ENCODE measurements at regions not wholly inside any gene's neighbourhood (a gene's known extent, or its start where the extent isn't known, plus 50 kb on each side); places are given as distances from the start of the nearest gene placed in this dataset.
"Not testable (repeated sequence)": the region's sequence is repeated elsewhere in the genome, so short reads cannot be mapped to it uniquely, and the experiment has no call there.

- H3K27me3 Mint-ChIP-seq (ENCODE audit: low read depth) = no peaks in the 10 kb centered on the region
Measured at GRCh38 chr16:76837872-76838271, 353.1 kb upstream of the MON1B start.

GRCh38 chr16:76854234-76854633 is 336.8 kb upstream of the MON1B start:
- Mint-ChIP-seq H3K4me3 (no peak overlapping the region), H3K27me3 (ENCODE audit: low read depth) (no peaks in the 10 kb centered on the region), H3K9me3 (peaks cover 4 to 5% of the 10 kb centered on the region in 2 donors), H3K27ac (no peak overlapping the region), H3K4me1 (ENCODE audit: low read depth) (no peaks in the 10 kb centered on the region), H3K36me3 (ENCODE audit: insufficient read depth in 2 of 2) (peaks cover 0 to 1% of the 10 kb centered on the region in 2 donors)
- DNase-seq = no peak
- ATAC-seq (replicated peaks in 1 of 2) = no peak

More at GRCh38 chr16:76837872-76838271, 353.1 kb upstream of the MON1B start:
- H3K4me3 Mint-ChIP-seq = no peak overlapping the region
- DNase-seq (no peak), ATAC-seq (replicated peaks in 1 of 2) (no peak)
- H3K36me3 Mint-ChIP-seq (ENCODE audit: insufficient read depth in 2 of 2) = no peaks in the 10 kb centered on the region
- no peak overlapping the region for H3K27ac Mint-ChIP-seq
- peaks cover 6% of the 10 kb centered on the region in 2 donors for H3K9me3 Mint-ChIP-seq
- no peaks in the 10 kb centered on the region for H3K4me1 Mint-ChIP-seq (ENCODE audit: low read depth)

GRCh38 chr16:76856112-76856511 is 334.9 kb upstream of the MON1B start:
- H3K27ac Mint-ChIP-seq = no peak overlapping the region
- DNase-seq (no peak), ATAC-seq (replicated peaks in 1 of 2) (no peak)
- peaks cover 3 to 4% of the 10 kb centered on the region in 2 donors for H3K9me3 Mint-ChIP-seq
- no peak overlapping the region for H3K4me3 Mint-ChIP-seq
- H3K4me1 Mint-ChIP-seq (ENCODE audit: low read depth) = no peaks in the 10 kb centered on the region
- H3K36me3 Mint-ChIP-seq (ENCODE audit: insufficient read depth in 2 of 2) = no peaks in the 10 kb centered on the region
- no peaks in the 10 kb centered on the region for H3K27me3 Mint-ChIP-seq (ENCODE audit: low read depth)

GRCh38 chr16:76857402-76857801 is 333.6 kb upstream of the MON1B start:
- Mint-ChIP-seq H3K27ac (no peak overlapping the region), H3K4me3 (no peak overlapping the region)

GRCh38 chr16:76862901-76863300 is 328.1 kb upstream of the MON1B start:
- H3K27ac Mint-ChIP-seq = no peak overlapping the region
- H3K4me3 Mint-ChIP-seq = no peak overlapping the region
- no peaks in the 10 kb centered on the region for H3K4me1 Mint-ChIP-seq (ENCODE audit: low read depth)
- H3K36me3 Mint-ChIP-seq (ENCODE audit: insufficient read depth in 2 of 2) = no peaks in the 10 kb centered on the region
- no peaks in the 10 kb centered on the region for H3K27me3 Mint-ChIP-seq (ENCODE audit: low read depth)
- ATAC-seq (replicated peaks in 1 of 2) = no peak
- H3K9me3 Mint-ChIP-seq = peaks cover 5 to 6% of the 10 kb centered on the region in 2 donors
- DNase-seq = no peak

More at GRCh38 chr16:76857402-76857801, 333.6 kb upstream of the MON1B start:
- DNase-seq (no peak), ATAC-seq (replicated peaks in 1 of 2) (no peak)
- Mint-ChIP-seq H3K4me1 (ENCODE audit: low read depth) (no peaks in the 10 kb centered on the region), H3K27me3 (ENCODE audit: low read depth) (no peaks in the 10 kb centered on the region), H3K9me3 (peaks cover 3 to 6% of the 10 kb centered on the region in 2 donors), H3K36me3 (ENCODE audit: insufficient read depth in 2 of 2) (no peaks in the 10 kb centered on the region)

GRCh38 chr16:76866994-76867393 is 324.0 kb upstream of the MON1B start:
- Mint-ChIP-seq H3K4me1 (ENCODE audit: low read depth) (no peaks in the 10 kb centered on the region), H3K36me3 (ENCODE audit: insufficient read depth in 2 of 2) (no peaks in the 10 kb centered on the region), H3K9me3 (peaks cover 3 to 4% of the 10 kb centered on the region in 2 donors), H3K27ac (no peak overlapping the region), H3K27me3 (ENCODE audit: low read depth) (no peaks in the 10 kb centered on the region), H3K4me3 (no peak overlapping the region)
- no peak for DNase-seq
- no peak for ATAC-seq (replicated peaks in 1 of 2)

GRCh38 chr16:76875898-76876297 is 315.1 kb upstream of the MON1B start:
- H3K9me3 Mint-ChIP-seq = peaks cover 1 to 2% of the 10 kb centered on the region in 2 donors
- H3K27me3 Mint-ChIP-seq (ENCODE audit: low read depth) = no peaks in the 10 kb centered on the region
- no peaks in the 10 kb centered on the region for H3K36me3 Mint-ChIP-seq (ENCODE audit: insufficient read depth in 2 of 2)
- ATAC-seq (replicated peaks in 1 of 2) (no peak), DNase-seq (no peak)
- H3K4me1 Mint-ChIP-seq (ENCODE audit: low read depth) = no peaks in the 10 kb centered on the region
- H3K4me3 Mint-ChIP-seq = no peak overlapping the region
- no peak overlapping the region for H3K27ac Mint-ChIP-seq

GRCh38 chr16:76879420-76879819 is 311.6 kb upstream of the MON1B start:
- Mint-ChIP-seq H3K4me3 (no peak overlapping the region), H3K27me3 (ENCODE audit: low read depth) (no peaks in the 10 kb centered on the region)

GRCh38 chr16:76880523-76880922 is 310.5 kb upstream of the MON1B start:
- ATAC-seq (replicated peaks in 1 of 2); H3K4me1 Mint-ChIP-seq (ENCODE audit: low read depth); H3K4me3 Mint-ChIP-seq; DNase-seq; H3K27me3 Mint-ChIP-seq (ENCODE audit: low read depth); H3K36me3 Mint-ChIP-seq (ENCODE audit: insufficient read depth in 2 of 2); H3K9me3 Mint-ChIP-seq; H3K27ac Mint-ChIP-seq: not testable (repeated sequence)

More at GRCh38 chr16:76879420-76879819, 311.6 kb upstream of the MON1B start:
- H3K36me3 Mint-ChIP-seq (ENCODE audit: insufficient read depth in 2 of 2) = no peaks in the 10 kb centered on the region
- no peak overlapping the region for H3K27ac Mint-ChIP-seq
- no peaks in the 10 kb centered on the region for H3K4me1 Mint-ChIP-seq (ENCODE audit: low read depth)
- DNase-seq (no peak), ATAC-seq (replicated peaks in 1 of 2) (no peak)
- H3K9me3 Mint-ChIP-seq = peaks cover 0 to 1% of the 10 kb centered on the region in 2 donors

- Mint-ChIP-seq H3K4me1 (ENCODE audit: low read depth) (no peaks in the 10 kb centered on the region), H3K4me3 (no peak overlapping the region), H3K9me3 (peaks cover 0 to 3% of the 10 kb centered on the region in 2 donors), H3K27ac (no peak overlapping the region), H3K36me3 (ENCODE audit: insufficient read depth in 2 of 2) (no peaks in the 10 kb centered on the region), H3K27me3 (ENCODE audit: low read depth) (no peaks in the 10 kb centered on the region)
- no peak for DNase-seq
- ATAC-seq (replicated peaks in 1 of 2) = no peak
Measured at GRCh38 chr16:76882105-76882504, 308.9 kb upstream of the MON1B start.

GRCh38 chr16:76883076-76883475 is 307.9 kb upstream of the MON1B start:
- H3K4me3 Mint-ChIP-seq = no peak overlapping the region
- DNase-seq = no peak
- no peak overlapping the region for H3K27ac Mint-ChIP-seq
- H3K27me3 Mint-ChIP-seq (ENCODE audit: low read depth) = no peaks in the 10 kb centered on the region
- no peak for ATAC-seq (replicated peaks in 1 of 2)
- no peaks in the 10 kb centered on the region for H3K36me3 Mint-ChIP-seq (ENCODE audit: insufficient read depth in 2 of 2)
- no peaks in the 10 kb centered on the region for H3K4me1 Mint-ChIP-seq (ENCODE audit: low read depth)
- peaks cover 0 to 3% of the 10 kb centered on the region in 2 donors for H3K9me3 Mint-ChIP-seq

GRCh38 chr16:76885776-76886537 is 305.0 kb upstream of the MON1B start:
- Mint-ChIP-seq H3K9me3 (peaks cover 0 to 2% of the 10 kb centered on the region in 2 donors), H3K4me1 (ENCODE audit: low read depth) (no peaks in the 10 kb centered on the region), H3K36me3 (ENCODE audit: insufficient read depth in 2 of 2) (no peaks in the 10 kb centered on the region), H3K4me3 (no peak overlapping the region), H3K27me3 (ENCODE audit: low read depth) (no peaks in the 10 kb centered on the region), H3K27ac (no peak overlapping the region)
- DNase-seq (no peak), ATAC-seq (replicated peaks in 1 of 2) (no peak)

- no peaks in the 10 kb centered on the region for H3K36me3 Mint-ChIP-seq (ENCODE audit: insufficient read depth in 2 of 2)
- no peaks in the 10 kb centered on the region for H3K4me1 Mint-ChIP-seq (ENCODE audit: low read depth)
- H3K9me3 Mint-ChIP-seq = peaks cover 2 to 4% of the 10 kb centered on the region in 2 donors
- no peak overlapping the region for H3K4me3 Mint-ChIP-seq
- DNase-seq (no peak), ATAC-seq (replicated peaks in 1 of 2) (no peak)
- H3K27me3 Mint-ChIP-seq (ENCODE audit: low read depth) = no peaks in the 10 kb centered on the region
- no peak overlapping the region for H3K27ac Mint-ChIP-seq
Measured at GRCh38 chr16:76897816-76898215, 293.2 kb upstream of the MON1B start.

GRCh38 chr16:76899767-76900166 is 291.2 kb upstream of the MON1B start:
- H3K36me3 Mint-ChIP-seq (ENCODE audit: insufficient read depth in 2 of 2) = no peaks in the 10 kb centered on the region
- H3K4me1 Mint-ChIP-seq (ENCODE audit: low read depth) = no peaks in the 10 kb centered on the region
- peaks cover 2 to 3% of the 10 kb centered on the region in 2 donors for H3K9me3 Mint-ChIP-seq
- DNase-seq (no peak), ATAC-seq (replicated peaks in 1 of 2) (no peak)
- no peak overlapping the region for H3K4me3 Mint-ChIP-seq
- H3K27me3 Mint-ChIP-seq (ENCODE audit: low read depth) = no peaks in the 10 kb centered on the region
- no peak overlapping the region for H3K27ac Mint-ChIP-seq

All from activated T-cell treated with anti-CD3 and anti-CD28 coated beads, Interleukin-2, amount 50 U/mL, for 72 hours (primary cell).